AG04449 (cell line): ENCODE measurements at regions not wholly inside any gene's neighbourhood (a gene's known extent, or its start where the extent isn't known, plus 50 kb on each side); places are given as distances from the start of the nearest gene placed in this dataset.

Source experiments
- CTCF ChIA-PET: fragments of 350-600 bp; formaldehyde crosslinking; extraction: SDS; loops from one replicate; lab custom pipeline; 2021; ENCODE audit warnings: antibody characterized with exemption; lab: Yijun Ruan, JAX
- POLR2A ChIA-PET: fragments of 400-600, 350-600 bp; formaldehyde crosslinking; extraction: SDS; loops from one replicate; lab custom pipeline; 2020; ENCODE audit warnings: antibody characterized with exemption, inconsistent platforms; lab: Yijun Ruan, JAX
- DNase-seq: peaks from one replicate; pipeline ENCODE4 v3.0.0-alpha.2; 2010; ENCODE audit warnings: low read depth, low spot score
- H3K4me3 ChIP-seq: 2 replicates; pipeline ENCODE4 v1.5.1; 2011; ENCODE audit warnings: low read depth, mild to moderate bottlenecking, control low read depth, low read length
- TF ChIP-seq, protein P1 (sequence below): IDR thresholded peaks from one replicate; pipeline ENCODE4 v1.5.1; 2011; ENCODE audit warnings: mild to moderate bottlenecking, moderate library complexity, low read length, control low read depth, inconsistent platforms; ENCODE audit not compliant: insufficient read depth; ENCODE audit errors: missing control alignments

DNA sequence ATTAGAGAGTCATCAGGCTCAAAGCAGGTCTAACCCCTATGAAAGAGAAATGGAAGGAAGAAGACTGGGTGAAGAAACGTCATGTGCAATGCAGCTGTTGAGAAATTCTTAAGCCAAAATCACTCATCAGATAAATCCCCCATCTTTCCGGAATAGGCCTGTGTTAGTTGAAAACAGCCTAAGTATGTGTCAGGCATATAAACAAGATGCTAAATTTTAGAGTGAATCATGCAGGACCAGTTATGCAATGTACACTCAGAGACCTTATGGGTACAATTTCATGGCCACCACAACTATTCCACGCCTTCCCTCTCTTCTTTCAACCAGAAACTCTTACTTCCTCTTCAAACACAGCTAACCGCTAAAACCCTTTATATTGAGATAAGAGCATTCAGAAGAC, 717.7 kb upstream of the ATXN8OS start:
- TF ChIP-seq, protein P1, sequence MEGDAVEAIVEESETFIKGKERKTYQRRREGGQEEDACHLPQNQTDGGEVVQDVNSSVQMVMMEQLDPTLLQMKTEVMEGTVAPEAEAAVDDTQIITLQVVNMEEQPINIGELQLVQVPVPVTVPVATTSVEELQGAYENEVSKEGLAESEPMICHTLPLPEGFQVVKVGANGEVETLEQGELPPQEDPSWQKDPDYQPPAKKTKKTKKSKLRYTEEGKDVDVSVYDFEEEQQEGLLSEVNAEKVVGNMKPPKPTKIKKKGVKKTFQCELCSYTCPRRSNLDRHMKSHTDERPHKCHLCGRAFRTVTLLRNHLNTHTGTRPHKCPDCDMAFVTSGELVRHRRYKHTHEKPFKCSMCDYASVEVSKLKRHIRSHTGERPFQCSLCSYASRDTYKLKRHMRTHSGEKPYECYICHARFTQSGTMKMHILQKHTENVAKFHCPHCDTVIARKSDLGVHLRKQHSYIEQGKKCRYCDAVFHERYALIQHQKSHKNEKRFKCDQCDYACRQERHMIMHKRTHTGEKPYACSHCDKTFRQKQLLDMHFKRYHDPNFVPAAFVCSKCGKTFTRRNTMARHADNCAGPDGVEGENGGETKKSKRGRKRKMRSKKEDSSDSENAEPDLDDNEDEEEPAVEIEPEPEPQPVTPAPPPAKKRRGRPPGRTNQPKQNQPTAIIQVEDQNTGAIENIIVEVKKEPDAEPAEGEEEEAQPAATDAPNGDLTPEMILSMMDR: no peak
- no peak overlapping the region for H3K4me3 ChIP-seq
- no peak for DNase-seq
- POLR2A ChIA-PET: no interaction called here
- CTCF ChIA-PET: no interaction called here

DNA sequence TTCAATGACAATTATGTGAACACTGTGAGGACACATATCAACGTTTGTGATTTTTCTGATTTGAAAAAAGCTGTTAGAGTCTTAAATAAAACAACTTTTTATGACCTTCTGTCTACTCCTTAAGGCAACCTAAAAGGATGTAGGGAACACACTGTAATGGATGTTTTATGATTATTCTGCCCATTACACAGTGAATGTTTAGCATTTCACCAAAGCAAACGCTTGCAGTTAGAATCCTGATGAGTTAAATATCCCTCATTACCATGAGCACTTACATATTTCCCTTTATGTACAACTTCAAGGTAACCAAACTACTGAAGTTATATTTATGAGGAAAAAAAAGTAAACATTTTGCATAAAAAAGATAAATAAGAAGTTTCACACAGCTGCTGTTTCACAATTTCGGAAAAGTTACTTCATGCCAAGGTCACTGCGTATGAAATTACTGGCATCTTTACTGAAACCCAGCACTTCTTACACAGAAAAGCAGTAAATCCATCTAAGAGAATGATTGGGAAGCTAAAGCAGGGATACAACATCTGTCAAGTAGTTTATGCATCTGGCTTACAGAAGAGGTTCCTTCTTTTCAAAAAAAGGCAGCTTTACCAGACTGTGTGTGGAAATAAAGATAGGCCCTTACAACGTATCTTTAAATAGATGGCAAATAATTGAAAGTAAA, 733.7 kb upstream of the ATXN8OS start:
- H3K4me3 ChIP-seq: no peak overlapping the region
- DNase-seq: no peak
- POLR2A ChIA-PET: no interaction called here
- CTCF ChIA-PET: no interaction called here
- TF ChIP-seq, protein P1: no peak

DNA sequence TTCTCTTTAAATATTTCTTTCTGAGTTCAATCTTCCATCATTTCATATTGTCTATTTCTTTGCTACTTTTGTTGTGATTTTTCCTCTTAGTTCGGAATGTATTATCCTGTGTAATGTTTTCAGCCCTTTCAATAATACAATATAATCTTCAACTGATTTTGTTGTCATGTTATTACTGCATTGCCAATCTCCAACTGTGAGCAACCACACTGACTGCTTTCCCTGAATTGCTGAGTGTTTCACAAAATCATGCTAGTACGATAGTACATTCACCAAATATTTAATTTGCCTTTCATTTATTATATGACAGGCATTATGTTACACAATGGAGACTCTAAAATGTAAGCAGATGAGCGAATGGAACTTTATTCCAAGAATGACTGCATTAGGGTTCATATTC, 744.3 kb upstream of the ATXN8OS start:
- TF ChIP-seq, protein P1: no peak
- no peak for DNase-seq
- POLR2A ChIA-PET: no interaction called here
- H3K4me3 ChIP-seq: no peak overlapping the region
- CTCF ChIA-PET: no interaction called here

DNA sequence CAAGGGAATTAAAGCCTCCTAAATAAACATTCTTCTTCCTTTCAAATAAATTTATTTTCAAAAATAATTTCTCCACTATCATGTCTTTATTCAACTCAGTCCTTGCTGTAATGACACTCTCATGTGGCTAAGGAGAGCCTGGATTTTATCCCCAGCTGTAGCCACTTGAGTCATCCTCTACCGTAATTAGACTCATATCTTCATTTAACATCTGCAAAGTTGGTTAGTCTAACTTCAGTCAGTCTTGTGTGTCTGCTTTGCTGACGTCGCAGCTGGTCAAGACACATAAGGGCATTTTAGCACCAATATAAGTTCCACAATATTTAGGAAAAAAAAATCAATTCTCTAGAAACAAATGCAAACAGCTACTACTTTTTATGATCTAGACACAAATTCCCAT, 776.4 kb upstream of the ATXN8OS start:
- H3K4me3 ChIP-seq: no peak overlapping the region
- DNase-seq: no peak
- TF ChIP-seq, protein P1: no peak
- ChIA-PET POLR2A (no interaction called here), CTCF (no interaction called here)

DNA sequence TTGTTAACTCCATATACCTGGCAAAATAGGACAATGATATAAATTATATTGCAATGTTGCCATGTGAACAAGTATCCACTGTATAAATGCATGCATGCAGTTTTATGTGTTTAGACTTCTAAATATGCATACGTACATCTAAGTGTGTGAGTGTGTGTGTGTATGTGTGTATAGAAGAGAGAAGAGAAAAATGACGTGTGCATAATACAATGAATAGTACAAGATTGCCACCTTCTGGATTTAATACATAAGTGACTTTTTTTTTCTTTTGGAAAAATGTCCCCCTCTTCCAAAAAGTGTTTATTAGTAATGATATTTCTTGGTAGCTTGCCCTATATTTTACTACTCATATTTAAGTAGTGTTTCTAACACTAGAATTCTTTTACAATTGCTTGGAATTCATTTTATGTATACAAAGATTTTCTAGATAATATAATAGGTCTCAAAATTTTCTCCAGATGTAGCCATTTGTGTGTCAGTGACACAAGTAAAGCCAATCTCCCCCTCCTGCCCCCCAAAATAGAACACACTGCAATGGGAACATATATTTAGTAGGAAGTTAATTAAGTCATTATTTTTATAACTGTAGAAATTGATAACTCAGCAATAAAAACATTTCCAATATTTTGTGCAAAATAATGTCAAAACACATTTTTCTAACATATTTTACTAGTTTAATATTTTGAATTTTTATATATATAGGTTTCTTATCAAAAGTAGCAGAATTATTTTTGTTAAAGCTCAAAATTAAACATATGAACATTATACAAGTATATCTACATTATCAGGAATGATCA, 783.3 kb upstream of the ATXN8OS start:
- DNase-seq: no peak
- TF ChIP-seq, protein P1: no peak
- no peak overlapping the region for H3K4me3 ChIP-seq
- ChIA-PET POLR2A (no interaction called here), CTCF (no interaction called here)

DNA sequence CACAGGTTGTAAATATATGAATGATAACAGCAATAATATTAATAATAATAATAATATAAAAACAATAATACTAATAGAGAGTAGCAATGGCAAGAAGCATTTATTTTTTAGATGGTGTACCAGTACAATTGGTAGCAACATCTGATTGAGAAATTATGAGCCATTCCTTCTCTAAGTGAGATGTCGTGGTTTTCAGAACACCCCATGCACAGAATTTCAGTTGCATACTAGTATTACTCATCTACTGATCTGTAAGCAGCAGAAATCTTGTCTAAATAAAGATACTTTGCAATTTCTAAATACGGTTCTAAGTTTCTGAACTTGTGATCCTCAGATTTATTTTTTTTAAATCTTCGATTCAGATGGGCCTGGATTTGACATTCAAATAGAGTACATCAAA, 788.0 kb upstream of the ATXN8OS start:
- CTCF ChIA-PET: no interaction called here
- TF ChIP-seq, protein P1: no peak
- POLR2A ChIA-PET: no interaction called here
- no peak for DNase-seq
- H3K4me3 ChIP-seq: no peak overlapping the region
